HG03354 (cell line): ENCODE measurements at regions not wholly inside any gene's neighbourhood (a gene's known extent, or its start where the extent isn't known, plus 50 kb on each side); places are given as distances from the start of the nearest gene placed in this dataset.
"Not testable (repeated sequence)": the region's sequence is repeated elsewhere in the genome, so short reads cannot be mapped to it uniquely, and the experiment has no call there.

Source experiments
- ATAC-seq: cut with Tn5 transposase; IDR thresholded peaks from one replicate; pipeline ENCODE4 v1.9.1; 2021; ENCODE audit warnings: mild to moderate bottlenecking; ENCODE audit not compliant: unreplicated experiment, poor library complexity, severe bottlenecking

DNA sequence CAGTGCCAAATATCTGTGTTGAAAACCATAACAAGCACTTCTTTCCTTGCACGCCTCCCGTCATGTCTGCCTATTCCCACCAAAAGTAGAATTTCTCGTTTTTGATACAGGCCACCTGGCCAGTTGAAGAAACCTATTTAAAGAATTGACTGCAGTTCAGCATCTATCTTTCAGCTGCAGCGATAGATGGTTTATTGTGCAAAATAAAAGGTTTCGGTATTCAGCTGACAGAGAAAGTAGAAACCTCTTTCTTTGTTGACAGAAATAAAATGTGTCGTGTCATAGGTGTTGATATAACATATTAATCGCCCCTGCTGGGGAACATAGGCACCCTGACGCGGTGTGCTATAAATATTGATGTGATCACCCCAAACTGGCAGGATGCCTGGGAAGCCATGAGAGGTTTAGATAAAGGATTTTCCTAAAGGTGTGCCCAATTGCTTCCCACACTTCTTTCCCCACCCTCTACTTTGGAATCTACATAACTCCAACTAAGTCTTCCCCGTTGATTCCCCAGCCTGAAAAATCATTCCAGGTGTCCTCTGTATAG is 570.4 kb downstream of the CCDC85A start:
- ATAC-seq = no peak

DNA sequence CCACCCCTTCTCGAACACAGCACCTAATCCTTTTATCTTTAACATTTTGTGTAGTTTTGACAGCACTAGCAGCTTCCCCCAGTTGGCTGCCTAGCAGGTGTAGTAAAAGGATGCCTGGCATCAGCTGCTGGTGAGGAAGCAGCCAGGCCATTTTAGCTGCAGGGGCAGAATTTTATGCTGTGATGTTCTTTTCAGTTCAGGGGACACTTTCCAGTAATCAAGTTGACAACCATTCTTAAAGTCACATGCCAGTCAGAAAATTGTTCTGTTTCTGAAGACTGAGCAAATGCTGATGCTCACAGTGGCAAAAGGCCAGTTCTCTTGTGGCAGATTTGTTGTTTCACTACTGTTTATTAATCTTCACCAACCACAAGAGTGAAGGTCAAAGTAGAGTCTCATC is 570.8 kb downstream of the CCDC85A start:
- ATAC-seq = no peak

DNA sequence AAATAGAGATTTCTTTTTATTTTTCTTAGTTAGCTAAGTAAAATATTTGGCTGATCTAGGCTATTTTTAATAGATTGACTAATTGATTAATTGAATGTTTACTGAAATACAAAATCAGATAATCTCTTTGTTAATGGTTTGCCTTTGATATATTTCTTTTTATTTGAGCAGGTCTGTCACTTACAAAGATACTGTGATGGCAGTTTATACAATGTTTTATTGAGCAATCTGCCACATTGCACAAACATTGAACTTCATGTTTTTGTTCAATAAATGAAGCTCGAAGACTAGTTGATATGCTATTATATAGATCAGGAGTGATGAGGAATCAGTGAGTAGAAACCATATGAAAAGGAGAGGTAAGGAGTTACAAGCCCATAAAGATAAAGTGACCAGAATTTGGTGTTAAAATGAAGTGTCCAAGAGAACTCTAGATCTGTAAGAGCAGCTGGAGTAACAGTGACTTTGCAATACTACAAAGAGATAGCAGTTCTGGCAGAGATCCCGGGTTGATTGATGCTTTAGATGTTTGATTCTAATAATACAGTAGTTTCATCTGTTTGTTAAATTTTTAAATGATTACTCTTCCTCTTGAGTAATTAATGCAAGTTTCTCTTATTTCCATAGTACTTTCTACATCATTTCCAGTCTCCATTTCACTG is 574.2 kb downstream of the CCDC85A start:
- no peak for ATAC-seq

DNA sequence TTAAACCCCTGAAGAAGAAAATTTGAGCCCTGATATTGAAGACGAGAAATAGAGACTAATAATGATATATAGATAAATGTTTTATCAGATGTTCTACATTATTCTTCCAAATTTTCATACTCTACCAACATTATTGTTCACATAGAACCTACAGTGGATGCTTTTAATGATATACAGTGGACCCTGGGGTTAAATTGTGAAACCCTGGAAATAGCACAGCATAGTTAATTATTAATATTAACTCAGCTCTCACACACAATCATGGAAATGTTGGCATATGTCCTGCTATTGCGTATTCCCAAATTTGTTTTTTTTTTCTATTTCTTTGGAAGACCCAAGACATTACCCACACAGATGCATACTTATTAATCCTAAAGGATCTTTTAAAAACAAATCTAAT is 579.9 kb downstream of the CCDC85A start:
- ATAC-seq = no peak

DNA sequence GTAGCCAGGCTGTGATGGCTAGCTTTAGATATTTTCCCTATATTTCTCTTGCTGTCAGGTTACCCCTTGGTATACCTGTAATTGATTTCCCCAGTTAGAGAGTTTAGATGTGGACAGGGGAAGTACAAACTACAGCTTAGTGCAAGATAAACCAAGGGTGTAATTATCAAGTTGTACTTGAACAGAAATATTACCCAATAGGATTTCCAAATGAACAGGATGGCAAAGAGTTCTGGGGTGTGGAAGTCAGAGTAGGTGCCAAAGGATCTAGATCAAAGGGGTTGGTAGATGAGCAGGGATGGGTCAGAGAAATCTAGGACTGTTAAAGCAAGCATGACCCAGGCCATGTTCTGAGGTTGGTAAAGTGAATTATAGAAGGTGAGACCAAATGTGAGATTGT is 585.2 kb downstream of the CCDC85A start:
- no peak for ATAC-seq

DNA sequence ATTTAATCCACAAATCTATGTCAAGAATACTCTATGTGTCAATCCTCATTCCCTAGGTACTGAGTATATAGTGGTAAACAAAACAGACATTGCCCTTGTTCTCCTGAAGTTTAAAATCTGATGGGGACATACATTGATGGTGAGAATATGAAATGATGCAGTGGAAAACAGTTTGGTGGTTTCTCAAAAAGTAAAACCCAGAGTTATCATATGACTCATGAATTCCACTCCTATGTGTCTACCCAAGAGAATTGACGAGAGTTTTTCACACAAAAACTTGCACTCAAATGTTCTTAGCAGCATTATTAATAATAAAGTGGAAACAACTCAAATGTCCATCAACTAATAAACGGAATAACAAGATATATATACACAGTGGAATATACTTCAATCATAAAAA is 586.7 kb downstream of the CCDC85A start:
- ATAC-seq = no peak

DNA sequence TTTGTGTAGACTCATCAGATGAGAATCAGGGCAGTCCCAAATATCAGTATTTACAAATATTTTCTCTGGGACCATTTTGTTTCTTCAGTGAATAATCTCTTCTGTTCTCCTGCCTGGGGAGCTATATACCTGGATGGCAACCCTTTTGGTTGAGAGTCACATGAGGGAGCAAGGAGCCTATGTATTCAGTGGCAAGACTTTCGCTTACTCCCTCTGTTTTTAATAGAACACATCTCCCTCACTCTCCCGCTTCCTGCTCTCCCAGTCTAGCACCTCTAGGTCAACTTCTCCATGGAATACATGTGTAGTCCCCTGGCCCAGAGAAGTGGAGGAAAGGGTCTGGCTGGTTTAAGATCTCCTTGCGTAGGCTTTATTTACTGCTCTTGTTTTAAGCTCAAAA is 600.3 kb downstream of the CCDC85A start:
- no peak for ATAC-seq

DNA sequence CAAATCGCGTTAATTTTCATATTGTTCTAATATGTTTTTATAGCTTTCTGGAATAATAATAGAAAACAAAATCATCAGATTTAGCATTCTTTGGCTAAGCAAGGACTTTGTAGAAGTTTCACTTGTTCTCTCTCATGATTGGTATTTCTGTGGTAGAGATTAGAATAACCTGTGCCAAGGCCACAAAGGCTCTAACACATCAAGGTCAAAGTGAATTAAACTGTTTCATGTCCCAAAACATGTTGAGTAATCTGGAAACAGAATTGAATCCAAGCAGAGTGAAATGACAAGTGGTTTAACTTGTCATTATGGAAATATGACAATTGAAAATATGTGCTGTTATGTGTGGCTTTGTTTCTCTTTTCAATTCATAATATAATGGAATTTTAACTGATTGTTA is 617.4 kb downstream of the CCDC85A start:
- ATAC-seq = no peak

DNA sequence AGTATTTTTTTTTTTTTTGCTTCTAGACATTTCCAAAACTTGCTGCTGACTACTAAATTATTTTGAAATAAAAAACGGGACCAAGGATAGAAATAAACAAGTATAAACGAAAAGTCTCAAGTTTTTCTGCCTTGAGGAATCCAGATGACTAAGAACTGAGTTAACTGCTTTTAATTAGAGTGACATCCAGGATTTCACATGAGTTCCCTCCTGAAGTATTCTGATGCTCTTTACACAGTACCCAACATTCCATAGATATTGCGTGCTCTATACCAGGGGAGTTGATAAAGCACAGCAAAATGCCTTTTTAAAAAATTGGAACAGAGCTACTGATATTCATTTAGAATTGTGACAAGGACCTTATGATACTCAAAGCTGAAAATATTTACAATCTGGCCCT is 618.0 kb downstream of the CCDC85A start:
- no peak for ATAC-seq

DNA sequence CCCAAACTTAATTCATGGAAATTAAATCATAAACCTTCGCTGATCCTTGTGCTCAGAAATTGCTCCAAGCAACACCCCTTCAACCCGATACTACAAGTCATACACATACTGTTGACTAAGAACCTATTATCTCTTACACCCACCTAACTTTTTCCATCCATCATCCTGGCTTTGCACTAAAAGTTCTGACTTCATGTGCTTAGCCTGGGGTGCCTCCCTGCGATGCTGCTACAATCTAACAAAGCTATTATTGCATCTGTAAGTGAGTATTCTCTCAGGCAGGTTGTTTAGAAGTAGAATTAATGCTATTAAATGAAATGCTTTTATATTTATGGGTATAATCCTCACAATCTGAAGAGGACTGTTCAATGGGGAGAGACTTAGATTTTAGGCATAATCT is 619.8 kb downstream of the CCDC85A start:
- ATAC-seq = no peak

DNA sequence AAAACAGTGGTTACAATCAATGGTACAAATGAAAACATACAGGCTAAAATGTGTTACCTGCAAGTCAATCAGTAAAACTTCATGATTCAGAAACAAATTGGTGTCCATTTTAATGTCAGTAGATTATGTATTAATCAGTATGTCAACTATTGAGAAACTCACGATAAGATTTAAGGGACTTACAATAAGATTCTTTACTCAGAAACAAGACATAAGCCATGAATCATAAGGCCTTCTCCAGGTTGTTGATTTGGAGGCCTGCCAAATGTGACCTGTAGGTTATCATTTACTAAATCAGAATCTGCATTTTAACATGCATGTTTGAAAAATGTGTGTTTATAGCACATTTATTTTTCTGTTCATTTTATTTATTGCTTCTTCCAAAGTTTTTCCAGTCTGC is 623.1 kb downstream of the CCDC85A start:
- no peak for ATAC-seq

DNA sequence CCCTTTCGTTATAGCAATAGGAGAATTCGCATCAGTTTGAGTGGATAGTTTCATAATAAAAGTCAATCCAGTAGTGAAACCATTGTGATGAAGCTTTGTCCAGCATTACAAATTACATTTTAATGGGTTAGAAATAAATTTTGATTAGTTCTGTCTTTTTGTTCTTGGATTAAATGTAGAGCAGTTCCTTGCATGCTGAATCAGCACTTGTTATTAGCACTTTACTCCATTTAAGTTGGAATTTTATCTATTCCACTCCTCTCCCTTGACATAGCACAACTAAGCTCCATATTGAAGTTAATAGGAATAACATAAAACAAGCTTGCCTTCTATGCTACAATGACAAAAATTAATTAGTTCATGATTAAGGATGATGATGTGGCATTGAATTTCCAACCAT is 624.1 kb downstream of the CCDC85A start:
- ATAC-seq = no peak

DNA sequence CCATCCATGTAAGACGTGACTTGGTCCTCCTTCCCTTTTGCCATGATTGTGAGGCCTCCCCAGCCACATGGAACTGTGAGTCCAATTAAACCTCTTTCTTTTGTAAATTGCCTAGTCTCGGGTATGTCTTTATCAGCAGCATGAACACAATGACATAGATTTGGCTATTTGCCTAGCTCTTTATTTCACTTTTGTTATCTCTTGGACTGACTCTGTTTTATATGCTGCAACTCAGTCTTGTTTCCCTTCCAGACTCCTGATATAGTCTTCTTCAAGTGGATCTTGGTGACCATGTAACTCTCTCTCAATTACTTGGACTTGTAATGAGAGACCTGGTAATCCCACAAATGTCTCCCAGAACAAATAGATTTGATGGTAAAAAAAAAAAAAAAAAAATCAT is 627.6 kb downstream of the CCDC85A start:
- no peak for ATAC-seq

DNA sequence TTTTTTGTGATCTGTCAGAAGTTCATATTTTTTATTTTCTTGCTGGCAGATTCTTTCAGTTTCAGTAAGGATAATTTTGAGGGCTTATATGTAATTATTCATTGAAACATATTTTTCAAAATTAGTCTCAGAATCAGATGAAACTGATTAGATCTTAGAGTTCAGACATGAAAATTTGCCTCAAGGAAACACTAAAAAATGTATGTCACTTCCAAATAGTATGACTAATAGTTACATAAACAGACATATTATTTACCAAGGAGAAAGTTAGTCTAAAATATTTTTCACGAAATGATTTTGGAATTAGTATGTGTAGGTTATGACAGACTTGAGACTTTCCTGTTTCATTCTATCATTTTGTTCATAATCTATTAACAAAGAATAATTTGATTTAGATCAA is 628.6 kb downstream of the CCDC85A start:
- no peak for ATAC-seq

DNA sequence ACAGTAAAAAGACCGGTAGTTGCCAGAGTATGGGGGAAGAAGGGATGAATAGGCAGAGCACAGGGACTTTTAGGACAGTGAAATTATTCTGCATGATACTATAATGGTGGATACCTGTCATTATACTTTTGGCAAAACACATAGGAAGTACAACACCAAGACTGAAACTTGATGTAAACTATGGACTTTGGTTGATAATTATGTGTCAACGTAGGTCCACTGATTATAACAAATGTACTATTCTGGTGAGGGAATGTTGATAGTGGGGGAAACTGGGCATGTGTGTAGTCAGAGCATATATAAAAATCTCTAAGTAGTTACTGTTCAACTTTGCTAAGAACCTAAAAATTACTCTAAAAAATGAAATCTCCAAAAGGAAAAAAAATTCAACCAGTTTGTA is 629.7 kb downstream of the CCDC85A start:
- ATAC-seq = no peak

DNA sequence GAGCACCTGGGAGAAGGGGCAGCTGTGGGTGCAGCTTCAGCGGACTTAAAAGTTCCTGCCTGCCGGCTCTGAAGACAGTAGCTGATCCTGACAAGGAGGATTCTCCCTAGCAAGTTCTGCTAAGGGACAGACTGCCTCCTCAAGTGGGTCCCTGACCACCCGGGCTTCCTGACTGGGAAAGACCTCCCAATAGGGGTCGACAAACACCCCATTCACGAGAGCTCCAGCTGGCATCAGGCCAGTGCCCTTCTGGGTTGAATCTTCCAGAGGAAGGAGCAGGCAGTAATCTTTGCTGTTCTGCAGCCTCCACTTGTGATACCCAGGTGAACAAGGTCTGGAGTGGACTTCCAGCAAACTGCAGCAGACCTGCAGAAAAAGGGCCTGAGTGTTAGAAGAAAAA is 632.9 kb downstream of the CCDC85A start:
- no peak for ATAC-seq

DNA sequence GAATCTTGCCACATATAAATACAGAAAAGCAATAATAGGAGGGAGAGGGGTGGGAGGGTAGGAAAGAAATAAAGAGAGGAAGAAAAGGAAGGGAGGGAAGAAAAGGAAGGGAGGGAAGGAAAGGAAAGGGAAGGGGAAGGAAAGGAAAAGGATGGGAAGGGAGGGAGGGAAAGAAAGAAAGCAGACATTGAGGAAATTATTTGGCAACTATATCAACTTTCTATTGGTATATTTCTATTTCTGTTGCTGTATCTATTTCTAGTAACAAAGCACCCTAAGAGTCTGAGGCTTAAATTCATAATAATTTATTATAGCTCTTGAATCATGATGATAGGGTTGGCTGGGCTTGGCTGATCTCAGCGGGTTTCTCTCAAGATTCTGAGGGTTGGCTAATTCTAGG is 648.0 kb downstream of the CCDC85A start:
- ATAC-seq = no peak

DNA sequence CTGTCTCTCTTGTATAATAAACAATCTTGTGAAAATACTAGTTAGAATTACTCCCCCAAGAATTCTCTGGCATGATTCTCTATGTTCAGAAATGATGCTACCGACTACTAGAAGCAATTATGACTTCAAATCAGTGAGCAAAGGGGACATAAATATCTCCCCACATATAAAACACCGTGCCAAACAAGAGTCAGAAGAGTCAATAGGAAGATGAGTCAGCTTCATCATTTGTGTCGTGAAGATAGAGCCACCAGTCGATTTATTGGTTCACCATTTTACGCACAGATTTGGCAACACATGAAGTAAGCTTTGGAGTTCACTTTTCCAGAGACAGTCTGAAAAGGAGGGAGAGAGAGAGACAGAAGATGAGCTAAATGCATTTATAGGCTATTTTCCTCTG is 650.9 kb downstream of the CCDC85A start:
- no peak for ATAC-seq

DNA sequence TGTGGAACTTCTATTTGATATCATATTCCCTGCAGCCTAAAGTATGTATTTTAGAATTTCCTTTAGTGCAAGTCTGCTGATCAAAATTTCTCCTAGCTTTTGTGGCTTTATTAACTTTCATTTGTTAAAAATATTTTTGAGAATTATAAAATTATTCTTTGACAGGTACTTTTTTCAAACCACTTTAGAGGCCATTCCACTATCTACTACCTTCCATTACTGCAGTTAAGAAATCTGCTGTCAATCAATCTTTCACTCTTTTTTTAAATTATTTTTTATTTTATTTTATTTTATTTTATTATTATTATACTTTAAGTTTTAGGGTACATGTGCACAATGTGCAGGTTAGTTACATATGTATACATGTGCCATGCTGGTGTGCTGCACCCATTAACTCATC is 656.2 kb downstream of the CCDC85A start:
- not testable (repeated sequence) for ATAC-seq

DNA sequence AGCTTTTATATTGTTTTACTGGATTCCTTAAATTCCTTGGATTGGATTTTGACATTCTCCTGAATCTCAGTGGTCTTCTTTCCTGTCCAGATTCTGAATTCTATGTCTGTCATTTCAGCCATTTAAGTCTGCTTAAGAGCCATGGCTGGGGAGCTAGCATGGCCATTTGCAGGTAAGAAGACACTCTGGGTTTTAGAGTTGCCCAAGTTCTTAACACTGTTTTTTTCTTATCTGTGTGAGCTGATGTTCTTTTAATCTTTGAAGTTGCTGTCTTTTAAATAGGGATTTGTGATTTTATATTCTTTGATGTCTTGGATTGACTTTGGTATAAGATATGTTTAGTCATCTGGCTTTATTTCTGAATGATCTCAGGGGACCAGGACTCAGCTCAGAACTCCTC is 677.2 kb downstream of the CCDC85A start:
- no peak for ATAC-seq

DNA sequence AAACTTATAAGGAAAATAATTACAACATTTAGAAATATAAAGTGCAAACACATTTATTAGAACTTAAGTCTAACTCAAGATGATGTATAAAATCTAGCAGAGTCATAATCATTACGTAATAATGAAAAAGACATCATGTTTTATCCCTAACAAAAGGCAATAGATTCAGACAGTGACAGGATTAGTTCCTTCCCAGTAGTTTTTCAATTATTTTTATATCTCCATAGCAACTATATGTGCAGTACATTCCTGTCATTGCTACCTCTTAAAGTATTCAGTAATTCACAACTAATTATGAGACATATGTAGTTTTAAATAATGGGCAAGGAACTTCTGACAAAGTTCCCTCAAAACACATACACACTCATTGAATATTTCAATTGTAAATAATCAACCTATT is 687.9 kb downstream of the CCDC85A start:
- ATAC-seq = no peak

DNA sequence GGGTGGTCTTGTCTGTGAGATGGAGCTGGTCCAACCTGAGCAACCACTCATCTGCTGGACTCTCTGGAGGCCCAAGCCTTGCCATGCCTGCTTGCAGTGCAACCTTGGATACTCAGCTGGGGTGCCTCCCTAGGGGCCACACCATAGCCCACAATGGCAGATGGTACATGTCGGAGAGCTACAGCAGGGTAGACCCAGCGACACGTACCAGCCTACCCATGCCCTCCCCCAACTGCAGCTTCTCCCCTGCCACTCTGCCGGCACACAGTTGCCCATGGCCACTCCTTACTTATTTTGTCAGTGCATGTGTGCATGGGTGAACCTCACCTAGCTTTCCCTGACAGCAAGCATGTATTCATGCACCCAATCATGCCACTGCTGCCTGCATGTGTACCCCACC is 690.9 kb downstream of the CCDC85A start:
- no peak for ATAC-seq
